ENCODE measurements at regions not wholly inside any gene's neighbourhood (a gene's known extent, or its start where the extent isn't known, plus 50 kb on each side); places are given as distances from the start of the nearest gene placed in this dataset.

DNA sequence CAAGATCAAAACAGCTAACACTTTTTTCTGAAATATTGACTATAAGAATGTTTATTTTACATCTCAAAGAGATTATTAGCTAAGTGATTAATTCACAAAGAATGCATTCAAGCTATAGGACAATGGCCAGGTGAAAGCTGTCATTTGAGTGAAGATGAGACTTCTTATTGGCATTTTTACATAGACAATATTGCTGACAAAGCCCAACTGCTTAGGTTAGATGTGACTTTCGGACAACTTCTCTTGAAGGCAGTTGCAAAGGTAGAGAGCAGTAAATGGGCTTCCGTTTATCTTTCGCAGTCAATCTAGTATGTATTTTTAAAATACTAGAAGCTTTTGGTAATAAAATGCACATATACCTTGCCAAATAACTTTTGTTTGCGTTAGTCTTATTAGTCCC is 1041.3 kb downstream of the AMY1C start:
- H3K4me3 ChIP-seq (ENCODE audit: low read depth, low read length): no peak overlapping the region
- TF ChIP-seq, protein P1, sequence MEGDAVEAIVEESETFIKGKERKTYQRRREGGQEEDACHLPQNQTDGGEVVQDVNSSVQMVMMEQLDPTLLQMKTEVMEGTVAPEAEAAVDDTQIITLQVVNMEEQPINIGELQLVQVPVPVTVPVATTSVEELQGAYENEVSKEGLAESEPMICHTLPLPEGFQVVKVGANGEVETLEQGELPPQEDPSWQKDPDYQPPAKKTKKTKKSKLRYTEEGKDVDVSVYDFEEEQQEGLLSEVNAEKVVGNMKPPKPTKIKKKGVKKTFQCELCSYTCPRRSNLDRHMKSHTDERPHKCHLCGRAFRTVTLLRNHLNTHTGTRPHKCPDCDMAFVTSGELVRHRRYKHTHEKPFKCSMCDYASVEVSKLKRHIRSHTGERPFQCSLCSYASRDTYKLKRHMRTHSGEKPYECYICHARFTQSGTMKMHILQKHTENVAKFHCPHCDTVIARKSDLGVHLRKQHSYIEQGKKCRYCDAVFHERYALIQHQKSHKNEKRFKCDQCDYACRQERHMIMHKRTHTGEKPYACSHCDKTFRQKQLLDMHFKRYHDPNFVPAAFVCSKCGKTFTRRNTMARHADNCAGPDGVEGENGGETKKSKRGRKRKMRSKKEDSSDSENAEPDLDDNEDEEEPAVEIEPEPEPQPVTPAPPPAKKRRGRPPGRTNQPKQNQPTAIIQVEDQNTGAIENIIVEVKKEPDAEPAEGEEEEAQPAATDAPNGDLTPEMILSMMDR (IDR thresholded peaks at IDR 0.05; ENCODE audit: insufficient read depth, low read length): no peak
- DNase-seq (ENCODE audit: low read depth): no peak

DNA sequence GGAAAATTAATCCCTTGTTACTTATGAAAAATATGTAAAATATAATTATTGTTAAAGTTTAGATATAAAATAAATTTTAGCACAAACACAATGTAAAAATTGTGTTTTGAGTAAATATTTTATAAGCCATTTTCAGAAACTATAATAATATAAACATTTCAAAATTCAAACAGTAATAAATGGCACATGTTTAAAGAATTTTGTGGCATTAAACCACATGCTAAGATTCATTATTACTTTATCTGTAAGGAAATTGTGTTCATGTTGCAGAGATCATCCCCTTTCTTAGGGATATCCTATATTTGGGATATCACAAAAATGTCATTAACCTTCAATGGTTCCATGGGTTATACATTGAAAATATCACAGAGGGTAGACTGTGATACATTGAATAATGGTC is 1044.3 kb downstream of the AMY1C start:
- DNase-seq (ENCODE audit: low read depth): no peak
- H3K4me3 ChIP-seq (ENCODE audit: low read depth, low read length): no peak overlapping the region
- TF ChIP-seq, protein P1 (IDR thresholded peaks at IDR 0.05; ENCODE audit: insufficient read depth, low read length): no peak

DNA sequence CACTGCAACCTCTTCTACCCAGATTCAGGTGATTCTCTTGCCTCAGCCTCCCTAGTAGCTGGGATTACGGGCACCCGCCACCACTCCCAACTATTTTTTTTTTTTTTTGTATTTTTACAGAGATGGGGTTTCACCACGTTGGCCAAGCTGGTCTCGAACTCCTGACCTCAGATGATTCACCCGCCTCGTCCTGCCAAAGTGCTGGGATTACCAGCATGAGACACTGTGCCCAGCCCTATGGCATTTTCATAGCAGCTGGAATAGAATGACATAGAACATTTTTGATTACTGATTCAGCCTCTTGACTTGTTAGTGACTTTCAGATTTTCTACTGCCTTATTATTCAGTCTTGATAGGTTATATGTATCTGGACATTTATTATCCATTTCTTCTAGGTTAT is 1046.2 kb downstream of the AMY1C start:
- no peak overlapping the region for H3K4me3 ChIP-seq (ENCODE audit: low read depth, low read length)
- TF ChIP-seq, protein P1 (IDR thresholded peaks at IDR 0.05; ENCODE audit: insufficient read depth, low read length): no peak
- no peak for DNase-seq (ENCODE audit: low read depth)

DNA sequence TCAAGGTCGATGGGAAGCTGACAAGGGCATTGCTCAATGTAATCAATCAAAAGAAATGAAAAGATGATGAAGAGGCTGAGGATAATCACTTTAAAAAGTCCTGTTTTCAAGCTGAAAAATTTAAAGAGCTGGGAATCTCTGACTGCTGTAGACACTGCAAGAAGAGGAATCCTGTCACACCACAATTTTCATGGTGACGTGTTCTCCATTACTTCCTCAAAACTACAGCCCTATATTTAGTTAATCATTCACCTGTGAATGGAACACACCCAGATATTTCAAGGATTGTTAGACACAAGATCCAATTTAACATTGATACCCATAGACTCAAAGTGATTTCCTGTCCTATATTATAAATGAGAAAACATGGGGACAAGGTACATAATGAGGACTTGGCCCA is 1048.3 kb downstream of the AMY1C start:
- H3K4me3 ChIP-seq (ENCODE audit: low read depth, low read length): no peak overlapping the region
- TF ChIP-seq, protein P1 (IDR thresholded peaks at IDR 0.05; ENCODE audit: insufficient read depth, low read length): no peak
- DNase-seq (ENCODE audit: low read depth): no peak

DNA sequence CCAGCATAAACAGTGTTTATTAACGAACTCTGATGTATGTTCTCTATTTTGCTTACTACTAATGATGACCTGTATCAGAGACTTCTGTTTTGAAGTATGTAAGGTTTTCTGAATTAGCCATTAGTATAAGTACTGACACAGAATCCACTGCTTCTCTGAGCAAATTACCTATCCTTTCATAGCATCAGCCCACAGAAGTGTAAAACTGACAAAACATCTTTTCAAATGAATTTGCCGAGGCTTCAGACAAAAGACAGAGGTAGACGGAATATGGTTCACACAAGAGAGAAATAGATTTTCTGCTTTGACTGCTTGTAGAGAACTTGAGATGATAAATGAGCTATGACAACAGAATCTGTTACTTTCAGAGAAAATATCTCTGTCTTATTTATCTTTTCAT is 1051.6 kb downstream of the AMY1C start:
- H3K4me3 ChIP-seq (ENCODE audit: low read depth, low read length): no peak overlapping the region
- no peak for DNase-seq (ENCODE audit: low read depth)
- TF ChIP-seq, protein P1 (IDR thresholded peaks at IDR 0.05; ENCODE audit: insufficient read depth, low read length): no peak

DNA sequence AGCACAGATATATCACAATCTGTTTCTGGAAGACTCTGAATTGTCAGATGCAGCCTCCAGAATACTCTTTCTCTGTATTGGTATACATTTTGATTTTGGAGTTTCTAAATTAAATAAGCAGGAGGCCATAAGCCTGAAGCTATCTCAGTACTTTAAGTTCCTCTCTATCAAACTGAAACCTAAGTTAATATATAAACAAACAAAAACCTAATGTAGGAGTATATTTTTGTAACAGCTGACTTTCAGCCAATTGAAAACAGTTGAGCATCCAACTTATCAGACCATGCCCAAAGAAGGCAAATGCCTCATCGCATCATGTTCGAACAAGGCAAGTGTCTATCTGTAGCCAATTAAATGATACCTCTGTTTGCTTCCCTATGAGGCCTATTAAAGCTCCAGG is 1054.4 kb downstream of the AMY1C start:
- TF ChIP-seq, protein P1 (IDR thresholded peaks at IDR 0.05; ENCODE audit: insufficient read depth, low read length): no peak
- no peak for DNase-seq (ENCODE audit: low read depth)
- no peak overlapping the region for H3K4me3 ChIP-seq (ENCODE audit: low read depth, low read length)

DNA sequence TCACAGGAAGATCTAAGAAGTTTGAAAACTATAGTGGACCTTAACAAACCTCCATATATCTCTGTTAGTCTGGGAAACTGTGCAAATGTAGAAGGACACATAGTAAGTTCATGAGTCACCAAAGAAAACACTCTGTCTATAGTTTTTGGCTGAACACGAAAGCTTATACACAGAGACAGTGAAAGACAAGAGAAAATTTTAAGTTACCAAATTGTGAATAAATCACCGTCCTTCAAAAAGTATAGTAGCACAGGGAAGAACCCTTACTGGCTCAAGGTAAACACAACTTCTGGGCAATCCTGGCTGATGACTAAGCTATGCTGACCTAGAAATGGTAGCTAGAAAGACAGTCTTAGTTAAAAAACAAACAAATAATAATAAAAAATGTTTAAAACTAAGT is 1057.9 kb downstream of the AMY1C start:
- DNase-seq (ENCODE audit: low read depth): no peak
- TF ChIP-seq, protein P1 (IDR thresholded peaks at IDR 0.05; ENCODE audit: insufficient read depth, low read length): no peak
- no peak overlapping the region for H3K4me3 ChIP-seq (ENCODE audit: low read depth, low read length)

Measured in fibroblast of the aortic adventitia (primary cell).